DND-41 (cell line): ENCODE measurements at regions not wholly inside any gene's neighbourhood (a gene's known extent, or its start where the extent isn't known, plus 50 kb on each side); places are given as distances from the start of the nearest gene placed in this dataset.

ENCODE experiments used
- CTCF ChIP-seq: IDR thresholded peaks from 2 replicates; pipeline ENCODE4 v1.5.1; 2012; ENCODE audit warnings: borderline replicate concordance, low read length, moderate library complexity, mild to moderate bottlenecking; ENCODE audit not compliant: poor library complexity, severe bottlenecking; ENCODE audit errors: extremely low read depth
- EZH2 ChIP-seq: IDR thresholded peaks from 3 replicates; pipeline ENCODE4 v1.6.1; 2012; ENCODE audit warnings: borderline replicate concordance, low read depth, mild to moderate bottlenecking, moderate library complexity, low read length, inconsistent platforms; ENCODE audit not compliant: severe bottlenecking

DNA sequence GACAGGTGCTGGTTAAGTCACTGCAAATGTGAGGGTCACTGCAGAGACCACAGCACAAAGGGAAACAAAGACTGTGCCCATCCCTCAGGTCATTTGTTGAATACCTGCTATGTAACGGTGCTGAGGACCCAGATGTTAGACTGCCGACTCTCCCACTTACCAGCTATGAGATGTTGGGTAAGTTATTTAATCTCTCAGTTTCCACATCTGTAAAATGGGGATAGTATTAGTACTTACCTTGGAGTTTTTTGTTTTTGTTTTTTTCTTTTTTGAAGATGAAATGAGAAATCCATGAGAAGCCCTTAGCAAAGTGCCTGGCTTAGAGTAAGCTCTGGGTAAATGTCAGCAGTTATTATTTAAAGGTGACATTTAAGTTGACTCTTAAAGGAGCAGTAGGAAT lies 50.5 kb upstream of the PMFBP1 start:
- TF ChIP-seq CTCF (no peak), EZH2 (no peak)
